Left renal pelvis (tissue), 4 donors: ENCODE measurements at regions not wholly inside any gene's neighbourhood (a gene's known extent, or its start where the extent isn't known, plus 50 kb on each side); places are given as distances from the start of the nearest gene placed in this dataset.

Experiments
- DNase-seq, 4 donors: peaks; one replicate each; pipeline ENCODE4 v3.0.0-alpha.2; 2013; ENCODE audit warnings: low read depth in 4 of 4, low spot score in 3 of 4

DNA sequence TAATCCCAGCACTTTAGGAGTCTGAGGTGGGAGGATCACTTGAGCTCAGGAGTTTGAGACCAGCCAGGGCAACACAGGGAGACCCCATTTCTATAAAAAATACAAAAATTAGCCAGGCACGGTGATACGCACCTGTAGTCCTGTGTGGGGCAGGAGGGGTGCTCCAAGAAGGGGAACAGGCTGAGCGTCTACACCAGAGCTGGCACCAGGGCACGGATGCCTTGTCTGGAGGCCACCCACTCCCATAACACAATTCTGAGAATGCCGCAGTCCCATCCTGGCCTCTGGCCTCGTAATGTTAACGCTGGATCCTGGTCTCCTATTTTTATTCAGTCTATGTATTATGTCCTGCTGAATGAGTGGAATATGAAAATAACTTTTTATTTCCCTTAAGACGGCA is 161.3 kb downstream of the WSCD1 start:
- DNase-seq = no peak

DNA sequence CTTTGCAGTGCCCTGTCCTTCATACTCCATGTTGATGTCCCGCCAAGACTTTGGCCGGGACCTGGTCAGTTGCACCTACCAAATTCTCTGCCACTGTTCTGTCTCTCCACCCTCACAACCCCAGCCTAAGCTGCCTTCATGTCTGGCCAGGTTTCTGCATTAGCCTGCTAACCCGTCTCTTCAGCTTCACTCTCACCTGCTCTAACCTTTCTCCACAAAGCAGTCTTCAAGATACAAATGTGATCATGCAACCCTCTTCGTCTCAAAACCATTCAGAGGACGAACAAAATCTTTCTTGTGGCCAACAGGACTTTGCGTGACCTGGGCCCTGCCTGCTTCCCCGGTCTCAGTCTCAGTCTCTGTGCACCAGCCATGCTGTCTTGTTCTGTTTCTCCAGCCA is 148.2 kb downstream of the WSCD1 start:
- DNase-seq = no peak

DNA sequence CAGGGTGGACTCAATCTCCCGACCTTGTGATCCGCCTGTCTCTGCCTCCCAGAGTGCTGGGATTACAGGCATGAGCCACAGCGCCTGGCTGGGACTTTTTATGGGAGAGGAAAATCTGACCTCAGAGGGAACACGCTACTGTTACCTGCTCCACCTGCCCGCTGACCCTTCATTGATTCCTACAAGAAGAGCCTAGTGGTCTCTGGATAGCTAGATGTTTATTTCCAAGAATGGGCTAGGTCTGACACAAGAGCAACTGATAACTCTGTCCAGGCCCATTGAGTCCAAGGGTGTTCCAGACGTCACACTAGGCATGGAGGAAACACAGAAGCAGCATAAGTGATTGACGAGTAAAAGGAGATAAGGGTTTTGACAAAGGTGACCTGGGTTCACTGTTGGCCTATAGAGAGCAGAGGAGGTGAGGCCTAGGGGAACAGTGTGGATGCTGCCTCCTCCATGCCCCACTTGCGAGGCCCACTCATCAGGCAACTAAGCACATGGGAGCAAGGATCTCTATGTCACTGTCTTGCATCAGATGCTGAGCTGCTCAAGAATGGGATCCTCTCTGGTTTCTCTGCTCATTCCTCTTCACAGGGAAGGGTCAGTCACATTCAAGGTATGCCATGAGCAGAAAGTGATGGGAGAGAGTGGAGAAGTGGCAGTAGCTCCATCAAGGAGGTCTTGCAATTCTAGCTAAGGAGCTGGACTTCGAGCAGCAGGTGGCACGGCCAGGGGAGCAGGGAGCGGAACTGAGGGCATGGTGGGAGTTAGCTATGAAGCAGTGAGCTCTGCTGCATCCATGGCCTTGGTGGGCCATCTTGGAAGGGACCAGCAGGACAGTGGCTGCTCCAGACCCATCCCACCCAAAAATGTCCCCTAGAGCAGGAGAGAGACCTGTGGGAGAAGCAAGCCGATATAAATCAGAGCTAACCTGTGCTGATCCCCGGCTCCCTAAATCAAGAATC is 145.2 kb downstream of the WSCD1 start:
- DNase-seq = no peak

DNA sequence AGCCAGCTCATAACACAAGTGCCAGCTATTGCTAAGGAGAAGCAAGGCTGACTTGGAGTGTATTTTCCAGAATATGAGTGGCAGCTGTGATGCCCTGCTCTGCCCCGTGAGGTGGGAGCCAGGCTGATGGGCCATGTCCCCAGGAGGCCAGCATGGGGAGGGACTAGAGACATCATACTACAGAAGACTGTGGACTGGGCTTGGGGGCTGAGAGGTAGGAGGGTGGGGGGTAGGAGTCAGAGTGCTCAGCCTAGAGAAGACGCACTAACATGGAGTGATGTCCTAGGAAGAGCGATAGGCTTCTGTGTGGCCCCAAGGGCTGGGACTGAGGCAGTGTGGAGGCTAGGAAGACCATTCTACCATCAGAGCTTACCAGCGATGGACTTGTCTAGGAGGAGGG is 143.7 kb downstream of the WSCD1 start:
- DNase-seq = no peak

DNA sequence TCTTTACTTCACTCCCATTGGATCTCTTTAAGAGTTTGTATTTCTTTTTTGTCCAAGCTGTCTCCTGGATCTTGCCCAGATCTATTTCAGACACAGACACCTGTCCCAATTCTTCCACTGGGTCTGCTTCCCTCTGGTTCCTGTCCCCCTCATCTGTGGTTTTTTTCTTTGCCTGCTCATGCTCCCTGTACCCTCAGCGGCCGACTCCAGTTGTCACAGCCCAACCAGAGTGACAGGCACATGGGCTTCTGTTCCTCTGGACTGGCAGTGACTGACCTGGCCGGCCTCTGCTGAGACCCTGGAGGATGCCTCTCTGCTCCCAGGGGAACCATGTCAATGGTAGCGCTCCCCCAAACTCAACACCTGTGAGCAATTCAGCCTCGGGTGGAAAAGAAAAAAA is 142.6 kb downstream of the WSCD1 start:
- no peak for DNase-seq

DNA sequence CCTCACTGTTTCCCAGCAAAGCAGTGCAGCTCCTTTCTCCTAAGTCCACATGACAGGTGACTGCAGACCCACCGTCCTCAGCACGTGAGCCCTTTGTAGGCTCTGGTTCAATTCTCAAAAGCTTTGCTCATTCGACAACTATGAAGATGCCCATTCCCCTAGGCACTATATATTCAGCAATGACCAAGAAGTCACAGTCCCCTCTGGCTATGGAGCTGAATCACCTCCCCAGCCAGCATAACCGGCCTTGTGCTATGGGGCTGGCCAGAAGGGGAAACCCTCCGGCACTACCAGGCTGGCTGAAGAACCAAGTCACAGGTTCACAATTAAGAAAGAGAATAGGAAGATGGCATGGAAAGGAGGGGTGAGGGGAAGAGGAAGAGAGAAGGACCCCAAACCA is 139.7 kb downstream of the WSCD1 start:
- no peak for DNase-seq

DNA sequence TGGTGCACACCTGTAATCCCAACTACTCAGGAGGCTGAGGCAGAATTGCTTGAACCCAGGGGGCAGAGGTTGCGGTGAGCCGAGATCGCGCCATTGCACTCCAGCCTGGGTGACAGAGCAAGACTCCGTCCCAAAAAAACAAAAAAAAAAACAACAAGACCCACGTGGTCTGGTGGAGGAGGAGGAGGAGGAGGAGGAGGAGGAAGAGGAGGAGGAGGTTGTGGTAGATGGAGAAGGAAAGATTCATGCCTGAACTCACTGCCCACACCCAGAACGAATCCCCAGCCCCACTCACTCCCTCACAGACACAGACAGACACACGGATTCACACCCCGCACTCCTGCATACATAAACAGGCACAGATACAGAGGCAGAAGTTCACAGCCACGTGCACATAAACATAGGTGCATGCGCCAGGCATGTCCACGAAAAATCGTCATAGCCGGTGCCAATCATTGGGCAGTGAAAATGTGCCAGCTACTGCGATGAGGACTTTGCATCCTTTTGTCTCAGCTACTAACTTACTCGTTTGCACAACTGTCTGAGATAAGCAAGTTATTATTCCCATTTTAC is 138.5 kb downstream of the WSCD1 start:
- DNase-seq = no peak

DNA sequence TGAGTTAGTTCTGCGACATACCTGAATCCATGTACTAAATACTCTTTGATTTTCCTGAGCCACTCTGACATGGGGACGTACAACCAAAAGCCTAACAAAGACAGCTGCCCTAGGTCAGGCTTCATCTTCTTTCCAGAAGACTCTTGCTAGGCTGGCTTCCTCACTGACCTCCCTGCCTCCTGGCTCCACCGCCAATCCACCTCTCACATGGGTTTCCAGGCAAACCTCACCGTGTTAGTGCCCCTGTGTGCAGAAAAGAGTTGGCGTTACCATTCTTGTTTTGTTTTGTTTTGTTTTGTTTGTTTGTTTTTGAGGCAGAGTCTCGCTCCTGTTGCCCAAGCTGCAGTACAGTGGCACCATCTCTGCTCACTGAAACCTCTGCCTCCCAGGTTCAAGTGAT is 135.3 kb downstream of the WSCD1 start:
- no peak for DNase-seq

DNA sequence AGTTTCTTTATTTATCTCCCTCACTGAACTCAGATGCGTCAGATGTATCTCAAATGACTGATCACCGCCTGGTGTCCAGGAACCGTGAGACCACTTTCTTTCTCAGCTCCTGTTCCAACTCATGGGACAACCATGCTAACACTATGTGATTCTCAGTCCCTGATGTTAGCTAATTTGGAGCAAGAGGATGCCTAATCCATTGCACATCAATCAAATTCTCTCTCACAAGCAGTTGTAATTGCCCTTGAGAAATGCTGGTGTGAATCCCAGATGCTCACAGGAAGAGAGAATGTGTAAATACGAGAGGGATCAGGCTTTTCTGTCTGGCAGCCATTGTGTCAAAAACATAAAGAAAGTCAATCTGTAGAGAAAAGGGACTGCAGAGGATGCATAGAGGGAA is 134.9 kb downstream of the WSCD1 start:
- DNase-seq = no peak

DNA sequence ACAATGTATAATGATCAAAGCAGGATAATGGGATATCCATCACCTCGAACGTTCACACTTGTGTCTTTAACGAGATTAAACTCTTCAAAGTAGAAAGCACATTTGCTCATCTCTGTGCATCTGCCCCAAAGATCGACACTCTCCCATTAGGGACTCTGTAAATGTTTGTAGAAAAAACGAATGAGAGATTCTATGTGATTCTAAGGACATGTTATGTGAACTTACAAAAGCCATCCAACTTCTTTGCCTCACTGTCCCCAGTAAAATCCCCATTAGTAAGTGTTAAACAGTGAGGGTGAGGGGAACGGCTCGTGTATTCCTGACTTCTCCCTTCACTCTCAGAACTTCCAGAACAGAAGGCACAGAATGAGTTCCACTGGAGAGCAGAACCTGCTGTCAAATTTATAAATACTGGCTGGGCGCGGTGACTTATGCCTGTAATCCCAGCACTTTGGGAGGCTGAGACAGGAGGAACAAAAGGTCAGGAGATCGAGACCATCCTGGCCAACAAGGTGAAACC is 134.1 kb downstream of the WSCD1 start:
- DNase-seq = no peak

DNA sequence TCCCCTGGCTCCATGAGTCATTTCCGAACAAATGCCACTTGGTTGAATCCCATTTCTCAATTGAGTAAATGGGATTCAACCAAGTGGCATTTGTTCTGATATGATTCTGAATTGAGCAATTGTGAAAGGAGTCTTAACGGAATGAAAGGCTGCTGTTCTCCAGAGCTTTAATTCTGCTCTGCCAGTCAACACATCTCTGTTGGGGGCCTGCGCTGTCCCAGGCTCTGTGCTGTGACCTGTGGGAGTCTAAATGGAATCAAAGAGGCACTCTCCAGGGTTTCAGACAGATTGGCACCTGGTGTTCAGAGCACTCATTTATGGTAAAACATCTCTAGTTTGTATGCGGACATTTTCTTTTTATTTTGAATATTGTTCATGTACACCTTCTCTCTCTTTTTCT is 126.2 kb downstream of the WSCD1 start:
- no peak for DNase-seq

DNA sequence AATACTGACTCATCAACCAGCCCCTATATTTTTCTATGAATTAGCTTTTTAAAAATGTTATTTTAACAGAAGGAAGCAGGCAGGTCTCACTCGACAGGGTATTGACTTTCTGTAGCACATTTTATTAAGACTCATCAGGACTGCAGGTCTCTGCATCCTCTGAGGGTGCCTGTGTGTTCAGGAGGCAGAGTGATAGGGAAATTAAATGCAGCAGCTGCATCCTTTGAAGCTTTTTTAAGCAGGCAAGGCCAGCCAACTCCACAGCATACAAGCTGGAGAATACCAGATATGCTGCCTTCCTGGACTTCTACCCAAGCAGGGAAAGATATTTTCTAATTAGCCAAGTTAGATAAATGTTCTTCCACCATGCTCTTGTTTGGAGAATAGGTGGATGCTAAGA is 124.9 kb downstream of the WSCD1 start:
- no peak for DNase-seq

DNA sequence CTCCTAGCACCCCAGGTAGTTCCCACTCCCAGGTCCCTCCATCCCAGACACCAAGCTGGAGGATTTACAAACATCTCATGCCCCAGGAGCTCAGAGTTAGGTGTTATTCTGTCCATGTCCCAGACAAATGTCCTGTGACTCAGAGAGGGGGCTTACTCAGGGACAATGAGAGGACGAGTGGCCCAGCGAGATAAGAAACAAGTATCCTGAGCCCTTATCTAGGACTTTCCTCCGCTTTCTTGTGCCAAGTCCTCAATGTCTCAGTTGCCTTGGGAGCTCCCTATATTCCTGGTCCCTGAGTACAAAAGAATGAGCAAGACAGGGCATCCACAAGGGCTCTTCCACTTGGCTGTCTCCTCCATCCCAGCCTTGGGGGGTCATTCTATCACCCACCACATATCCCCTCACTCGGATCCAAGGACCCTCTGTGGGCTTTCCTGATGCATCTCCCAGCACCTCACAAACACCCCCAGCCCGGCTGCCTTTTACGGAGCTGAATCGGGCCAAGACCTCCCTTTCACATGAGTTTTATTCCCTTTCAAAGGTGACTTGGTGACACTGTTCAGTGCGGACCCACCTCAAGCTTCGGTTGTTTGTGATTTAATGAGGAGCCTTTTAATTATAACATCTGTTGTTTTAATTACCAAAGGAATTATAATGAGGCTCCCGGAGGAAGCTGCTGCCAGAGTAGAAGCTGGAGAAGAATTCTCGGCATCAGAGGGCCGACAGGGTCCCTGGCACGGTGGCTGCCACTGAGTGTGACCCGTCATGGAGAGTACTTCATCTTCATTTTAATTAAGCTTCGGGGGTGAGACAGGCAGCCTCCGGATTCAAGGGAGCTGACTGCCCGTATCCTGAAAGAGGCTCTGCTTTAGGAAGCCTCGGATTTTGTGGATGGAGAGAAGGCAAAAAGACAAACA is 121.5 kb downstream of the WSCD1 start:
- no peak for DNase-seq

DNA sequence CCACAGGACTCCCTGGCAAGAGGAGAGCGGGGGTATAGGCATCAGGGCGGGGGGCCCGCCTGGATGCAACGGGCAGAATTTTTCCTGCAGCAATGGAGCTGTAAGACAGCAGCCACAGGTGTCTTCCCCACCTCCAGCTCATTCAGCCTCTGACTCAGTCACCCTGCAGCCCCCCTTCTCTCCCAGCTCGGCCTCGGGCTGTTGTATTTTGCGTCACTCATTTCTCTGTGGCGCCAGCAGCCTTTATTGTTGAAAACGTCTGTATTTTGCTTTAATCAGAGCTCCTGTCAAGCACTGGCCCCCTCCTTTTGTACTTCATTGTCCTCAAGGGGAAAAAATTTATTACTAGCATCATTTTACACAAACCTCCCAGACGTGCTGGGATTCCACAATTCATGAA is 117.7 kb downstream of the WSCD1 start:
- DNase-seq = no peak

DNA sequence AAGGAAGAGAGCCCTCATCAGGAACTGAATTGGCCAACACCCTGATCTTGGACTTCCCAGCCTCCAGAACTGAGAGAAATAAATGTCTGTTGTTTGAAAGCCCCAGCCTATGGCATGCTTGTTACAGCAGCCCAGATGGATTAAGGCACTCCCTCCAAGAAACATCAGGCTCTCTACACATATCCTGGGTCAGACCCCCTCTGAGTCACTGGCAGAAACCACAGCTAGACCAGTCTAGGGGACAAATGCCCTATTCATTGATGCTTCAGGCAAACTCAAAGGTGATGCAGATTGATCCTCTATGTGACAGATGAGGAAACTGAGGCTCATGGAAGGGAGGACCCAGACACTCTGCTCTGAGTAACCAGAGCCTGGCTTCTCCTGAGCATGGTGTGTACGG is 116.8 kb downstream of the WSCD1 start:
- no peak for DNase-seq

DNA sequence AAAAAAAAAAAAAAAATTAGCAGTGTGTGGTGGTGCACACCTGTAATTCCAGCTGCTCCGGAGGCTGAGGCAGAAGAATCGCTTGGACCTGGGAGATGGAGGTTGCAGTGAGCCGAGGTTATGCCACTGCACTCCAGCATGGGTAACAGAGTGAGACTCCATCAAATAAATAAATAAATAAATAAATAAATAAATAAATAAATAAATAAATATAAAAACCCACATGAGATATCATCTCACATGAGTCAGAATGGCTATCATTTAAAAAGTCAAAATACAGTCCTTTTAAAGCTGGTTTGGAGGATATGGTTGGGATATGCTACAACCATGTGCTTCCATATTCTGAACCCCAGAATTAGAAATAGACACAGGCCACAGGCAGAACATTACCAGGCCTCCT is 114.3 kb downstream of the WSCD1 start:
- DNase-seq = no peak

DNA sequence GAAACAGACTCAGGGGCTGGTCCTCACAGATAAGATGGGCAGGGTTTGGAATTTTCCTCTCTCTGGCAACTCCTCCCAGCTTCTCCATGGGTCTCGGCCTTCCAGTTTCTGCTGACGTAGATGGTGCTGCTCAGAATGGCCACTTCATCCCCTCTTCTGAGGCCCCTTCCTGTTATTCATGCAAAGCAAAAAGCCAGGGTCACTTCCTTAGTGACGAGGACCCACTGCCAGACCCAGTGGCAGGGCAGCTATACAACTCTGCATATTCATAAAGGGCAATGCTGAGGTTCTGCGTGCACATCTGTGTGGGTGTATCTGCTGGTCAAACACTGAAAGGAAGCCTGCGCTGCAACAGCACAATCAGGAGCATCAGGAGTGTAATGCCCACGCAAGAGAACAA is 108.8 kb downstream of the WSCD1 start:
- DNase-seq = no peak

DNA sequence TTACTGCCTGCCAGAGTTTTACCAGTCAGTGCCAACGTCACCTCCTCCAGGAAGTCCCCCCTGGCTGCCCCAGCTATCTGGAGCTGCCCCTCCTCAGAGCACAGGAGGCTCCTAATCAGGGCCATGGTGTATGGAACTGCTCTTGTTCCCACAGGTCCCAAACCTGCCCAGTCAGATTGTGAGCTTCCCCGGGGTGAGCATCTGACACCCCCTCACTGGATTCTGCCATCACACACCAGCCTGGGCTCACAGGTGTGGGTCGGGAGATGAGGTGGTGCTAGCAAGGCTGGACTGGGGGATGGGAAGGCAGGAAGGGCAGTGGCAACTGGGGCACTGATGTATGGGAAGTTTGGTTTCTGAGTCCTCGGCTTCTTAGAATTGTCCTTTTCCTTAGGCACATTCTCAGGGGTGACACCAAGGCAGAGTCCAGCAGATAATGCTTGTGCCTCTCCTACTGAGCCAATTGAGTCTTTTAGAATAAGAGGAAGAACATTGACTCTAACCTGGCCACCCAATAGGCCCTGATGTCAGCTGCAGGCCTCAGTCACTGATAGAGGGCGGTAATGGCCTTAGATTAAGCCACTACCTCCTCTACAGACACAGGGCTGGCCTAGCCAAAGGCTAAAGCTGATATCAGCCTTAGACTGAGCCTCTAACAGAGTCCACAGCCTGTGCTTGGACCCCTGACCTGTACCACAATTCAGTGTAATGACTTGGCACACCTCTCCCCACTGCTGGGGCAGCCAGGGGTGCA is 107.9 kb downstream of the WSCD1 start:
- DNase-seq = no peak
